GM12878 (cell line): ENCODE measurements at regions not wholly inside any gene's neighbourhood (a gene's known extent, or its start where the extent isn't known, plus 50 kb on each side); places are given as distances from the start of the nearest gene placed in this dataset.

Experiments
- ATAC-seq: fragments of 200-7000 bp; cut with Tn5 transposase; 3 replicates; pipeline ENCODE4 v1.9.1; 2020; ENCODE audit warnings: mild to moderate bottlenecking, moderate library complexity
- BruUV-seq: library from RNA; stranded (reverse); fragments of 400-500 nt; replicated peaks from 2 replicates; lab custom pipeline; 2021; lab: Mats Ljungman, UMichigan
- CTCF ChIA-PET: fragments of 300-600 bp; sonication (Branson Sonifier 250); formaldehyde crosslinking; extraction: SDS; loops from one replicate; lab custom pipeline; 2021; ENCODE audit warnings: inconsistent platforms; lab: Yijun Ruan, JAX
- POLR2A ChIA-PET: fragments of 350-600 bp; formaldehyde crosslinking; extraction: SDS; loops from one replicate; lab custom pipeline; 2021; ENCODE audit warnings: inconsistent platforms; lab: Charles Lee
- RAD21 ChIA-PET: fragments of 300-600 bp; sonication (Branson Sonifier 250); formaldehyde crosslinking; loops from one replicate; lab custom pipeline; 2023; ENCODE audit warnings: antibody characterized with exemption; ENCODE audit not compliant: unreplicated experiment; lab: Charles Lee
- SMC1A ChIA-PET: fragments of 300-600 bp; sonication (Branson Sonifier 250); formaldehyde crosslinking; loops from one replicate; lab custom pipeline; 2023; ENCODE audit not compliant: unreplicated experiment, uncharacterized antibody; lab: Charles Lee
- DNase-seq: peaks from one replicate; pipeline ENCODE4 v3.0.0-alpha.2; 2011; ENCODE audit warnings: low read depth, low spot score
- FAIRE-seq: peaks from 3 replicates; lab custom pipeline; 2011; peaks lifted over from hg19 to GRCh38; lab: Jason Lieb, UNC
- H2AFZ ChIP-seq: 2 replicates; pipeline ENCODE4 v1.6.0; 2011; ENCODE audit warnings: low read depth, low read length, control low read depth; ENCODE audit not compliant: control insufficient read depth
- H3K27ac ChIP-seq: 2 replicates; pipeline ENCODE4 v1.5.1; 2011; ENCODE audit warnings: control low read depth; ENCODE audit not compliant: control insufficient read depth, insufficient read depth
- H3K27me3 ChIP-seq, 2 experiments: replicated peaks in 1 of 2; 2 replicates each; pipeline versions ENCODE4 v1.6.0 to v1.6.1; 2011; ENCODE audit warnings: low read length in 1 of 2; ENCODE audit not compliant: control insufficient read depth in 2 of 2, insufficient read depth in 2 of 2
- H3K36me3 ChIP-seq, 2 experiments: 2 replicates each; pipeline ENCODE4 v1.5.1; 2011; ENCODE audit warnings: low read length in 1 of 2; ENCODE audit not compliant: control insufficient read depth in 2 of 2, insufficient read depth in 2 of 2
- H3K4me1 ChIP-seq: 2 replicates; pipeline ENCODE4 v1.6.1; 2011; ENCODE audit warnings: mild to moderate bottlenecking, low read length, moderate library complexity, mixed read lengths; ENCODE audit not compliant: control insufficient read depth, insufficient read depth
- H3K4me2 ChIP-seq: 2 replicates; pipeline ENCODE4 v1.6.0; 2011; ENCODE audit warnings: control low read depth; ENCODE audit not compliant: control insufficient read depth, insufficient read depth
- H3K4me3 ChIP-seq: fragments of 200-600 bp; sonication (generic); 2 replicates; pipeline ENCODE4 v1.5.1; 2016
- H3K79me2 ChIP-seq: 2 replicates; pipeline ENCODE4 v1.6.0; 2011; ENCODE audit warnings: low read length; ENCODE audit not compliant: control insufficient read depth, insufficient read depth
- H3K9ac ChIP-seq: 2 replicates; pipeline ENCODE4 v1.8.0; 2011; ENCODE audit warnings: low read length, control low read depth, mixed read lengths; ENCODE audit not compliant: control insufficient read depth, insufficient read depth
- H3K9me3 ChIP-seq: replicated peaks from 3 replicates; pipeline ENCODE4 v1.5.1; 2011; ENCODE audit warnings: mild to moderate bottlenecking, low read length; ENCODE audit not compliant: control insufficient read depth, insufficient read depth
- H4K20me1 ChIP-seq: 2 replicates; pipeline ENCODE4 v1.6.0; 2011; ENCODE audit not compliant: control insufficient read depth, insufficient read depth
- BACH1 ChIP-seq: fragments of 450-650 bp; IDR thresholded peaks from 2 replicates; pipeline ENCODE4 v1.6.1; 2017; ENCODE audit warnings: mild to moderate bottlenecking, borderline replicate concordance
- BCL11A ChIP-seq: IDR thresholded peaks from 2 replicates; pipeline ENCODE4 v1.6.1; 2011; ENCODE audit warnings: low read depth, low read length
- GABPA ChIP-seq: IDR thresholded peaks from 2 replicates; pipeline ENCODE4 v1.6.1; 2014; ENCODE audit warnings: antibody characterized with exemption, low read depth, mild to moderate bottlenecking, inconsistent platforms
- KDM1A ChIP-seq: fragments of 200-600 bp; sonication (generic); IDR thresholded peaks from 2 replicates; pipeline ENCODE4 v1.6.1; 2016; ENCODE audit warnings: borderline replicate concordance
- MEF2A ChIP-seq: IDR thresholded peaks from 2 replicates; pipeline ENCODE4 v1.6.1; 2011; ENCODE audit warnings: low read depth, mild to moderate bottlenecking, low read length, moderate library complexity; ENCODE audit not compliant: insufficient read depth
- MEF2B ChIP-seq: fragments of 450-650 bp; IDR thresholded peaks from 2 replicates; pipeline ENCODE4 v1.6.1; 2018; ENCODE audit warnings: mild to moderate bottlenecking, moderate library complexity; ENCODE audit not compliant: partially characterized antibody, poor library complexity, severe bottlenecking
- NFIC ChIP-seq: IDR thresholded peaks from 2 replicates; pipeline ENCODE4 v1.6.1; 2012; ENCODE audit warnings: low read depth, mild to moderate bottlenecking, inconsistent platforms, low read length, moderate library complexity
- POLR2AphosphoS5 ChIP-seq: IDR thresholded peaks from 2 replicates; pipeline ENCODE4 v1.6.1; 2011; ENCODE audit warnings: mild to moderate bottlenecking, low read length, inconsistent platforms
- RAD51 ChIP-seq: fragments of 450-650 bp; IDR thresholded peaks from 2 replicates; pipeline ENCODE4 v1.6.1; 2016; ENCODE audit warnings: moderate library complexity, mild to moderate bottlenecking, inconsistent platforms
- SIN3A ChIP-seq: IDR thresholded peaks from 2 replicates; pipeline ENCODE4 v1.6.1; 2012; ENCODE audit warnings: low read depth, low read length, improper control_type of control experiment
- STAT1 ChIP-seq: fragments of 450-650 bp; conservative IDR thresholded peaks from 2 replicates; pipeline ENCODE4 v1.6.1; 2014; ENCODE audit warnings: antibody characterized with exemption, mild to moderate bottlenecking
- SUZ12 ChIP-seq: fragments of 200-600 bp; sonication (generic); IDR thresholded peaks from one replicate; pipeline ENCODE4 v1.6.1; 2018; ENCODE audit warnings: antibody characterized with exemption, mild to moderate bottlenecking; ENCODE audit not compliant: unreplicated experiment
- ZSCAN29 ChIP-seq: fragments of 450-650 bp; IDR thresholded peaks from 2 replicates; pipeline ENCODE4 v1.6.1; 2017; ENCODE audit warnings: mild to moderate bottlenecking, moderate library complexity
- WGBS: methylation state at CpG from one replicate; pipeline ENCODE4 v1.1.6; 2016; ENCODE audit warnings: low lambda C conversion rate; ENCODE audit not compliant: insufficient replicate concordance, insufficient coverage; ENCODE audit errors: missing lambda C conversion rate; 5-methylcytosine and 5-hydroxymethylcytosine counted together
- in situ Hi-C: fragments of 300-500 bp; cut with MboI; formaldehyde crosslinking; loops from 9 replicates; pipeline ENCODE4 v1.14.3; 2018; ENCODE audit warnings: mixed read lengths
- intact Hi-C: fragments of 100-400 bp; cut with micrococcal nuclease; formaldehyde crosslinking; loops from one replicate; pipeline ENCODE4 v1.14.2; 2022; ENCODE audit not compliant: unreplicated experiment

DNA sequence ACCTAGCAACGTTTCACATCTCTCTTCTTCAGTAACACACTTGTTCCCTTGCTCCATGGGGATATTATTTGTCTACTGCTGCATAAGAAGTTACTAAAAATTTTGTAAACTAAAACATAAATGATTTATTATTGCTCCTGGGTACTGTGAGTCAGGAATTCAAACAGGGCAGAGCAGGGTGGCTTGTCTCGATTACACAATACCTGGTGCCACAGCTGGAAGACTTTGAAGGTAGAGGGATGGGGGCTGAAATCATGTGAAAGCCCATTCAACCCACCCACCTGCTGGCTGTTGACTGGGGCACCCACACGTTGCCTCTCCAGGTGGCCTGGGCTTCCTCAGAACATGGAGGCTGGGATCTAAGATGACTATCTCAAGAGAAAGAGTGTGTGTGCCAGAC is 213.2 kb downstream of the ESM1 start (continued):
- TF ChIP-seq GABPA (no peak), KDM1A (no peak), RAD51 (no peak), BCL11A (no peak), SIN3A (no peak), POLR2AphosphoS5 (no peak)

DNA sequence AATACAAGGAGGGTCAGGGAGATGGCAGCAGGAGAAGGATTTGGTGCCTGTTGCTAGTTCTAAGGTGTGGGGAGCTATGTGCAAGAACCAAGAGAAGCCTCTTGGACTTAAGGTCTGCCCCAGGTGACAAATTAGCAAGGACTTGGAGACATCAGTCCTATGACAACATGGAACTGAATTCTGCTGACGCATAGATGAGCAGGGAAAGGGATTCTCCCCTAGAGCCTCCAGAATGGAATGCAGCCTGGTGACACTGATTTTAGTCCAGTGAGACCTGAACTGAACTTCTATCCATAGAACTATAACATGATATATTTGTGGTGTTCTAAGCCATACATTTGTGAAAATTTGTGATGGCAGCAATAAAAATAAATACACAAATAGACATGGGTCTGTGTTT is 215.6 kb downstream of the ESM1 start:
- H3K4me1 ChIP-seq: peaks cover 5% of the 10 kb centered on the region; the same call in 1 of the 2 replicates
- H3K27me3 ChIP-seq: no peaks in the 10 kb centered on the region; a peak in 1 of 4 replicates
- intact Hi-C loops (loop anchor here (5.0 kb wide), 1 partner anchor 197 kb away; no protein-coding TSS in a partner anchor), in situ Hi-C loops (no loop called here)
- TF ChIP-seq SIN3A: no peak
- TF ChIP-seq SUZ12: no peak
- no peak for TF ChIP-seq MEF2B
- TF ChIP-seq ZSCAN29: no peak
- no peak for TF ChIP-seq MEF2A
- TF ChIP-seq NFIC: no peak
- TF ChIP-seq STAT1: no peak
- no peak for TF ChIP-seq GABPA
- TF ChIP-seq BACH1: no peak
- H3K36me3 ChIP-seq: no peaks in the 10 kb centered on the region
- no peaks in the 10 kb centered on the region for H3K79me2 ChIP-seq
- H4K20me1 ChIP-seq: no peaks in the 10 kb centered on the region
- no peaks in the 10 kb centered on the region; the same call in 2 of the 3 replicates for H3K9me3 ChIP-seq
- no TSS peak for BruUV-seq
- DNase-seq: no peak
- WGBS: 92% methylated on average over 1 of the region's 1 CpG
- H3K4me2 ChIP-seq: no peak overlapping the region
- no peak for ATAC-seq
- POLR2A ChIA-PET: no interaction called here
- no peak for FAIRE-seq
- H3K9ac ChIP-seq: no peak overlapping the region
- CTCF ChIA-PET: no interaction called here
- RAD21 ChIA-PET: no interaction called here
- no peak overlapping the region for H3K4me3 ChIP-seq
- no peak overlapping the region for H2AFZ ChIP-seq
- SMC1A ChIA-PET: interaction anchor here (1.1 kb wide), 1 partner anchor 9 kb away, joined by 3 read pairs; no protein-coding TSS in a partner anchor
- H3K27ac ChIP-seq: no peak overlapping the region
